ENCODE measurements at regions not wholly inside any gene's neighbourhood (a gene's known extent, or its start where the extent isn't known, plus 50 kb on each side); places are given as distances from the start of the nearest gene placed in this dataset.
"Not testable (repeated sequence)": the region's sequence is repeated elsewhere in the genome, so short reads cannot be mapped to it uniquely, and the experiment has no call there.

GRCh38 chr14:48250575-48250974 is 575.2 kb upstream of the MDGA2 start:
- H3K4me3 ChIP-seq = no peak overlapping the region
- no peaks in the 10 kb centered on the region for H3K9me3 ChIP-seq
- no peak for TF ChIP-seq CTCF (IDR thresholded peaks at IDR 0.05)
- peaks cover 0 to 6% (median 0%) of the 10 kb centered on the region in 3 donors for H3K4me1 ChIP-seq
- FAIRE-seq (no peak), ATAC-seq (no peak), DNase-seq (no peak)
- no peak overlapping the region for H3K27ac ChIP-seq
- WGBS, 2 donors = 51 to 60% methylated on average over 5 of the region's 5 CpGs
- intact Hi-C loops (cut with DNase I) = no loop called here
- H3K27me3 ChIP-seq = no peaks in the 10 kb centered on the region
- no peaks in the 10 kb centered on the region for H3K36me3 ChIP-seq

GRCh38 chr14:48247977-48248376 is 572.6 kb upstream of the MDGA2 start:
- H3K4me3 ChIP-seq = no peak overlapping the region
- FAIRE-seq (no peak), DNase-seq (no peak), ATAC-seq (peak in 1 of 4 donors; percentile 44)
- no peaks in the 10 kb centered on the region for H3K27me3 ChIP-seq
- H3K36me3 ChIP-seq = no peaks in the 10 kb centered on the region
- intact Hi-C loops (cut with DNase I) = no loop called here
- H3K9me3 ChIP-seq = no peaks in the 10 kb centered on the region
- H3K27ac ChIP-seq = no peak overlapping the region
- TF ChIP-seq CTCF (IDR thresholded peaks at IDR 0.05) = no peak
- H3K4me1 ChIP-seq = peaks cover 0 to 6% (median 0%) of the 10 kb centered on the region in 3 donors
- 9 to 12% methylated on average over 2 of the region's 2 CpGs for WGBS, 2 donors

- no peak overlapping the region for H3K4me3 ChIP-seq
- no peak for ATAC-seq
- no peak for DNase-seq
- H3K4me1 ChIP-seq = peaks cover 0 to 4% (median 0%) of the 10 kb centered on the region in 3 donors
- FAIRE-seq = no peak
- intact Hi-C loops (cut with DNase I) = no loop called here
- 75 to 84% methylated on average over 3 of the region's 3 CpGs for WGBS, 2 donors
- no peak overlapping the region for H3K27ac ChIP-seq
- TF ChIP-seq CTCF (IDR thresholded peaks at IDR 0.05) = no peak
- no peaks in the 10 kb centered on the region for H3K36me3 ChIP-seq
- H3K9me3 ChIP-seq = no peaks in the 10 kb centered on the region
- no peaks in the 10 kb centered on the region for H3K27me3 ChIP-seq
Measured at GRCh38 chr14:48243900-48244299, 568.5 kb upstream of the MDGA2 start.

- Histone ChIP-seq H3K4me1 (no peaks in the 10 kb centered on the region), H3K27me3 (no peaks in the 10 kb centered on the region), H3K4me3 (no peak overlapping the region), H3K36me3 (no peaks in the 10 kb centered on the region), H3K9me3 (no peaks in the 10 kb centered on the region), H3K27ac (no peak overlapping the region)
- ATAC-seq (no peak), FAIRE-seq (no peak), DNase-seq (no peak)
- intact Hi-C loops (cut with DNase I) = no loop called here
- no peak for TF ChIP-seq CTCF (IDR thresholded peaks at IDR 0.05)
Measured at GRCh38 chr14:48229091-48229490, 553.7 kb upstream of the MDGA2 start.

- Histone ChIP-seq H3K4me1 (no peaks in the 10 kb centered on the region), H3K36me3 (no peaks in the 10 kb centered on the region), H3K4me3 (no peak overlapping the region), H3K27ac (no peak overlapping the region), H3K9me3 (no peaks in the 10 kb centered on the region), H3K27me3 (no peaks in the 10 kb centered on the region)
- FAIRE-seq (no peak), DNase-seq (no peak), ATAC-seq (no peak)
- WGBS, 2 donors = 81 to 82% methylated on average over 13 of the region's 13 CpGs
- intact Hi-C loops (cut with DNase I) = no loop called here
- TF ChIP-seq CTCF (IDR thresholded peaks at IDR 0.05) = no peak
Measured at GRCh38 chr14:48193893-48194292, 518.5 kb upstream of the MDGA2 start.

- 63 to 68% methylated on average over 1 of the region's 1 CpG for WGBS, 2 donors
- FAIRE-seq; H3K4me3 ChIP-seq; H3K4me1 ChIP-seq; intact Hi-C loops (cut with DNase I); ATAC-seq; H3K9me3 ChIP-seq; DNase-seq; H3K36me3 ChIP-seq; H3K27ac ChIP-seq; H3K27me3 ChIP-seq: not testable (repeated sequence)
Measured at GRCh38 chr14:48149624-48150023, 474.2 kb upstream of the MDGA2 start.

Measured in pancreas (tissue), 10 donors.